Aorta (tissue), 5 donors: ENCODE measurements at regions not wholly inside any gene's neighbourhood (a gene's known extent, or its start where the extent isn't known, plus 50 kb on each side); places are given as distances from the start of the nearest gene placed in this dataset.
"Not testable (repeated sequence)": the region's sequence is repeated elsewhere in the genome, so short reads cannot be mapped to it uniquely, and the experiment has no call there.

Source experiments
- ATAC-seq: fragments of 200-7000 bp; cut with Tn5 transposase; one replicate; pipeline ENCODE4 v1.9.1; 2022; ENCODE audit warnings: moderate library complexity; ENCODE audit not compliant: low FRiP score
- DNase-seq, 2 donors: peaks; one replicate each; pipeline ENCODE4 v3.0.0-alpha.2; 2020
- H3K27ac ChIP-seq, 2 donors: one replicate each; pipeline ENCODE4 v1.5.1; 2013; ENCODE audit warnings: low read length in 2 of 2, mild to moderate bottlenecking in 2 of 2, moderate library complexity in 2 of 2, control low read depth in 1 of 2, inconsistent platforms in 1 of 2, low read depth in 1 of 2
- H3K27me3 ChIP-seq, 2 donors: one replicate each; pipeline ENCODE4 v1.6.1; 2013; ENCODE audit warnings: control low read depth in 1 of 2, low read length in 1 of 2, mild to moderate bottlenecking in 1 of 2, moderate library complexity in 1 of 2; ENCODE audit not compliant: insufficient read depth in 2 of 2, control insufficient read depth in 1 of 2
- H3K36me3 ChIP-seq, 2 donors: one replicate each; pipeline ENCODE4 v1.6.1; 2013; ENCODE audit warnings: control low read depth in 1 of 2, low read length in 1 of 2, mild to moderate bottlenecking in 1 of 2; ENCODE audit not compliant: insufficient read depth in 2 of 2, control insufficient read depth in 1 of 2
- H3K4me1 ChIP-seq, 2 donors: one replicate each; pipeline ENCODE4 v1.6.1; 2013; ENCODE audit warnings: low read length in 2 of 2, control low read depth in 1 of 2, mild to moderate bottlenecking in 1 of 2, moderate library complexity in 1 of 2; ENCODE audit not compliant: insufficient read depth in 2 of 2, control insufficient read depth in 1 of 2
- H3K4me3 ChIP-seq, 2 donors: one replicate each; pipeline ENCODE4 v1.5.1; 2013; ENCODE audit warnings: low read length in 2 of 2, control low read depth in 1 of 2, mild to moderate bottlenecking in 1 of 2
- H3K9me3 ChIP-seq: one replicate; pipeline ENCODE4 v1.6.1; 2013; ENCODE audit warnings: mild to moderate bottlenecking, low read length; ENCODE audit not compliant: control insufficient read depth
- WGBS, 2 donors: extraction: QIAGEN DNeasy Blood & Tissue Kit; methylation state at CpG; one replicate each; pipeline ENCODE4 v1.1.7; 2013; 5-methylcytosine and 5-hydroxymethylcytosine counted together
- intact Hi-C, 2 donors: fragments of 100-400 bp; cut with DNase I; formaldehyde crosslinking; loops; one replicate each; pipeline versions ENCODE4 v1.14.2 to v1.15.0; 2022
- donor health status: healthy with polysubstance abuse.
- donor health status: Bipolar disorder and iron deficiency.
- donor health status: DM: no; HTN: no; CAD: no.
- donor health status: DM: no; HTN: no; CAD: no.
- donor health status: DM: yes; HTN: yes; CAD: no.

- DNase-seq (no peak), ATAC-seq (no peak)
- WGBS, 2 donors, result 35 to 47% methylated on average over 2 of the region's 2 CpGs
- Histone ChIP-seq H3K4me3 (no peak overlapping the region), H3K36me3 (no peaks in the 10 kb centered on the region), H3K9me3 (peaks cover 2% of the 10 kb centered on the region), H3K4me1 (no peaks in the 10 kb centered on the region), H3K27me3 (no peaks in the 10 kb centered on the region), H3K27ac (no peak overlapping the region)
- intact Hi-C loops, result loop anchor here in 1 of 2 donors (5.0 kb wide), 1 partner anchor 357 kb away; no protein-coding TSS in a partner anchor
Observed at GRCh38 chr13:78540058-78540457, 63.3 kb downstream of the POU4F1 start.

GRCh38 chr13:78526044-78526443 lies 77.3 kb downstream of the POU4F1 start:
- H3K27me3 ChIP-seq, intact Hi-C loops, H3K27ac ChIP-seq, H3K9me3 ChIP-seq, DNase-seq, ATAC-seq, H3K4me1 ChIP-seq, H3K36me3 ChIP-seq, H3K4me3 ChIP-seq: not testable (repeated sequence)
- WGBS, 2 donors, result 81 to 83% methylated on average over 8 of the region's 8 CpGs

GRCh38 chr13:78524936-78525335 lies 78.4 kb downstream of the POU4F1 start:
- intact Hi-C loops, result no loop called here
- Histone ChIP-seq H3K4me3 (no peak overlapping the region), H3K27ac (no peak overlapping the region), H3K4me1 (no peaks in the 10 kb centered on the region), H3K36me3 (no peaks in the 10 kb centered on the region), H3K9me3 (no peaks in the 10 kb centered on the region), H3K27me3 (no peaks in the 10 kb centered on the region)
- no peak for ATAC-seq
- DNase-seq, result no peak
- 28 to 30% methylated on average over 1 of the region's 1 CpG for WGBS, 2 donors

GRCh38 chr13:78521091-78521490 lies 82.3 kb downstream of the POU4F1 start:
- Histone ChIP-seq H3K4me1 (no peaks in the 10 kb centered on the region), H3K9me3 (no peaks in the 10 kb centered on the region), H3K27me3 (no peaks in the 10 kb centered on the region), H3K36me3 (no peaks in the 10 kb centered on the region), H3K27ac (no peak overlapping the region), H3K4me3 (no peak overlapping the region)
- DNase-seq (no peak), ATAC-seq (no peak)
- WGBS, 2 donors, result 88 to 89% methylated on average over 6 of the region's 6 CpGs
- intact Hi-C loops, result no loop called here

- H3K27ac ChIP-seq, result no peak overlapping the region
- no peaks in the 10 kb centered on the region for H3K36me3 ChIP-seq
- ATAC-seq (no peak), DNase-seq (no peak)
- no peaks in the 10 kb centered on the region for H3K27me3 ChIP-seq
- no peaks in the 10 kb centered on the region for H3K9me3 ChIP-seq
- H3K4me1 ChIP-seq, result no peaks in the 10 kb centered on the region
- 80 to 85% methylated on average over 2 of the region's 2 CpGs for WGBS, 2 donors
- intact Hi-C loops, result no loop called here
- H3K4me3 ChIP-seq, result no peak overlapping the region
Observed at GRCh38 chr13:78520425-78520824, 82.9 kb downstream of the POU4F1 start.

- intact Hi-C loops, DNase-seq, H3K4me1 ChIP-seq, ATAC-seq, H3K27me3 ChIP-seq, H3K36me3 ChIP-seq, H3K9me3 ChIP-seq, H3K4me3 ChIP-seq, H3K27ac ChIP-seq: not testable (repeated sequence)
- WGBS, 2 donors, result 88 to 90% methylated on average over 6 to 7 of the region's 7 CpGs
Observed at GRCh38 chr13:78518482-78518881, 84.9 kb downstream of the POU4F1 start.

- H3K4me3 ChIP-seq, result no peak overlapping the region
- H3K36me3 ChIP-seq, result no peaks in the 10 kb centered on the region
- H3K4me1 ChIP-seq, result no peaks in the 10 kb centered on the region
- no peaks in the 10 kb centered on the region for H3K27me3 ChIP-seq
- no peak for DNase-seq
- intact Hi-C loops, result no loop called here
- no peak overlapping the region for H3K27ac ChIP-seq
- no peak for ATAC-seq
- 45 to 50% methylated on average over 4 of the region's 4 CpGs for WGBS, 2 donors
- H3K9me3 ChIP-seq, result no peaks in the 10 kb centered on the region
Observed at GRCh38 chr13:78499802-78500201, 103.5 kb downstream of the POU4F1 start.

GRCh38 chr13:78497702-78498355 lies 105.5 kb downstream of the POU4F1 start:
- H3K4me3 ChIP-seq, result no peak overlapping the region
- H3K4me1 ChIP-seq, result no peaks in the 10 kb centered on the region
- no peak for DNase-seq
- 56 to 58% methylated on average over 8 of the region's 8 CpGs for WGBS, 2 donors
- H3K9me3 ChIP-seq, result no peaks in the 10 kb centered on the region
- no peaks in the 10 kb centered on the region for H3K36me3 ChIP-seq
- intact Hi-C loops, result no loop called here
- H3K27me3 ChIP-seq, result no peaks in the 10 kb centered on the region
- ATAC-seq, result no peak
- H3K27ac ChIP-seq, result no peak overlapping the region

- H3K4me3 ChIP-seq, result no peak overlapping the region
- no peaks in the 10 kb centered on the region for H3K27me3 ChIP-seq
- H3K9me3 ChIP-seq, result no peaks in the 10 kb centered on the region
- no peak for DNase-seq
- H3K4me1 ChIP-seq, result no peaks in the 10 kb centered on the region
- intact Hi-C loops, result no loop called here
- H3K36me3 ChIP-seq, result no peaks in the 10 kb centered on the region
- H3K27ac ChIP-seq, result no peak overlapping the region
- no peak for ATAC-seq
Observed at GRCh38 chr13:78491978-78492377, 111.4 kb downstream of the POU4F1 start.
